ENCODE measurements at regions not wholly inside any gene's neighbourhood (a gene's known extent, or its start where the extent isn't known, plus 50 kb on each side); places are given as distances from the start of the nearest gene placed in this dataset.

GRCh38 chr20:57804470-57805250 is 94.8 kb upstream of the PMEPA1 start:
- no peaks in the 10 kb centered on the region for H3K27me3 ChIP-seq (ENCODE audit: insufficient read depth in 3 of 3, low read length in 2 of 3)
- DNase-seq (no peak), ATAC-seq (no peak)
- H3K9me3 ChIP-seq, result no peaks in the 10 kb centered on the region
- no peaks in the 10 kb centered on the region for H3K36me3 ChIP-seq (ENCODE audit: insufficient read depth in 1 of 2, low read depth in 1 of 2)
- no peak for TF ChIP-seq CTCF (IDR thresholded peaks at IDR 0.05)
- intact Hi-C loops (cut with DNase I), result no loop called here
- no peak overlapping the region for H3K27ac ChIP-seq
- H3K4me1 ChIP-seq, result no peaks in the 10 kb centered on the region
- H3K4me3 ChIP-seq, result no peak overlapping the region
- 75 to 84% (median 79%) methylated on average over 14 of the region's 14 CpGs for WGBS, 3 donors

- DNase-seq (no peak), ATAC-seq (no peak)
- no peaks in the 10 kb centered on the region for H3K36me3 ChIP-seq (ENCODE audit: insufficient read depth in 1 of 2, low read depth in 1 of 2)
- intact Hi-C loops (cut with DNase I), result no loop called here
- no peak for TF ChIP-seq CTCF (IDR thresholded peaks at IDR 0.05)
- 87 to 89% (median 88%) methylated on average over 10 of the region's 10 CpGs for WGBS, 3 donors
- H3K27me3 ChIP-seq (ENCODE audit: insufficient read depth in 3 of 3, low read length in 2 of 3), result no peaks in the 10 kb centered on the region
- no peak overlapping the region for H3K27ac ChIP-seq
- no peaks in the 10 kb centered on the region for H3K4me1 ChIP-seq
- H3K9me3 ChIP-seq, result no peaks in the 10 kb centered on the region
- H3K4me3 ChIP-seq, result no peak overlapping the region
These were observed 93.7 kb upstream of the PMEPA1 start for GRCh38 chr20:57803508-57804005.

GRCh38 chr20:57802765-57803507 is 93.1 kb upstream of the PMEPA1 start:
- intact Hi-C loops (cut with DNase I), result no loop called here
- no peak overlapping the region for H3K27ac ChIP-seq
- H3K27me3 ChIP-seq (ENCODE audit: insufficient read depth in 3 of 3, low read length in 2 of 3), result no peaks in the 10 kb centered on the region
- H3K9me3 ChIP-seq, result no peaks in the 10 kb centered on the region
- no peaks in the 10 kb centered on the region for H3K4me1 ChIP-seq
- DNase-seq (no peak), ATAC-seq (no peak)
- no peak for TF ChIP-seq CTCF (IDR thresholded peaks at IDR 0.05)
- WGBS, 3 donors, result 87 to 96% (median 89%) methylated on average over 11 to 12 of the region's 12 CpGs
- H3K4me3 ChIP-seq, result no peak overlapping the region
- H3K36me3 ChIP-seq (ENCODE audit: insufficient read depth in 1 of 2, low read depth in 1 of 2), result no peaks in the 10 kb centered on the region

GRCh38 chr20:57801581-57801980 is 91.8 kb upstream of the PMEPA1 start:
- intact Hi-C loops (cut with DNase I), result no loop called here
- TF ChIP-seq CTCF (IDR thresholded peaks at IDR 0.05), result no peak
- 76 to 79% (median 77%) methylated on average over 5 of the region's 5 CpGs for WGBS, 3 donors

More at GRCh38 chr20:57801581-57801980, 91.8 kb upstream of the PMEPA1 start:
- DNase-seq, result no peak
- Histone ChIP-seq H3K36me3 (ENCODE audit: insufficient read depth in 1 of 2, low read depth in 1 of 2) (no peaks in the 10 kb centered on the region), H3K4me1 (no peaks in the 10 kb centered on the region), H3K4me3 (no peak overlapping the region), H3K27me3 (ENCODE audit: insufficient read depth in 3 of 3, low read length in 2 of 3) (peaks cover 0 to 2% (median 0%) of the 10 kb centered on the region in 3 donors), H3K9me3 (no peaks in the 10 kb centered on the region), H3K27ac (no peak overlapping the region)
- ATAC-seq, result no peak

Measured in psoas muscle (tissue), 7 donors.